KMS-11 (cell line): ENCODE measurements at regions not wholly inside any gene's neighbourhood (a gene's known extent, or its start where the extent isn't known, plus 50 kb on each side); places are given as distances from the start of the nearest gene placed in this dataset.

Experiments
- H2AFZ ChIP-seq: fragments of 200-600 bp; sonication (generic); 2 replicates; pipeline ENCODE4 v1.6.1; 2016; ENCODE audit warnings: antibody characterized with exemption, mixed run types, low read depth
- H3K27ac ChIP-seq: fragments of 200-600 bp; sonication (generic); 2 replicates; pipeline ENCODE4 v1.6.1; 2016; ENCODE audit warnings: mild to moderate bottlenecking, mixed run types
- H3K27me3 ChIP-seq: fragments of 200-600 bp; sonication (generic); 2 replicates; pipeline ENCODE4 v1.6.1; 2017; ENCODE audit warnings: mild to moderate bottlenecking, low read depth, mixed run types, moderate library complexity; ENCODE audit not compliant: insufficient read depth
- H3K36me3 ChIP-seq: fragments of 200-600 bp; sonication (generic); 2 replicates; pipeline ENCODE4 v1.6.1; 2017; ENCODE audit warnings: mild to moderate bottlenecking, mixed run types; ENCODE audit not compliant: insufficient read depth
- H3K4me1 ChIP-seq: fragments of 200-600 bp; sonication (generic); 2 replicates; pipeline ENCODE4 v1.6.1; 2016; ENCODE audit warnings: mild to moderate bottlenecking, low read depth, mixed run types; ENCODE audit not compliant: poor library complexity, severe bottlenecking
- H3K4me2 ChIP-seq: fragments of 200-600 bp; sonication (generic); 2 replicates; pipeline ENCODE4 v1.7.0; 2016; ENCODE audit warnings: mild to moderate bottlenecking, mixed run types
- H3K4me3 ChIP-seq: fragments of 200-600 bp; sonication (generic); IDR thresholded peaks from 2 replicates; pipeline ENCODE4 v1.6.1; 2017; ENCODE audit warnings: low read depth, low read length, mixed read lengths; ENCODE audit not compliant: insufficient read depth
- H3K79me2 ChIP-seq: fragments of 200-600 bp; sonication (generic); 2 replicates; pipeline ENCODE4 v1.6.1; 2016; ENCODE audit warnings: low read depth, mixed run types; ENCODE audit not compliant: insufficient read depth
- H3K9ac ChIP-seq: fragments of 200-600 bp; sonication (generic); 2 replicates; pipeline ENCODE4 v1.6.1; 2016; ENCODE audit warnings: mild to moderate bottlenecking, mixed run types
- H4K20me1 ChIP-seq: fragments of 200-600 bp; sonication (generic); 2 replicates; pipeline ENCODE4 v1.6.1; 2016; ENCODE audit warnings: mild to moderate bottlenecking, mixed run types; ENCODE audit not compliant: insufficient read depth
- CTCF ChIP-seq: fragments of 200-600 bp; sonication (generic); conservative IDR thresholded peaks from 2 replicates; pipeline ENCODE4 v1.6.1; 2017; ENCODE audit warnings: low read depth, mild to moderate bottlenecking, antibody characterized with exemption, low read length, moderate library complexity, mixed read lengths

DNA sequence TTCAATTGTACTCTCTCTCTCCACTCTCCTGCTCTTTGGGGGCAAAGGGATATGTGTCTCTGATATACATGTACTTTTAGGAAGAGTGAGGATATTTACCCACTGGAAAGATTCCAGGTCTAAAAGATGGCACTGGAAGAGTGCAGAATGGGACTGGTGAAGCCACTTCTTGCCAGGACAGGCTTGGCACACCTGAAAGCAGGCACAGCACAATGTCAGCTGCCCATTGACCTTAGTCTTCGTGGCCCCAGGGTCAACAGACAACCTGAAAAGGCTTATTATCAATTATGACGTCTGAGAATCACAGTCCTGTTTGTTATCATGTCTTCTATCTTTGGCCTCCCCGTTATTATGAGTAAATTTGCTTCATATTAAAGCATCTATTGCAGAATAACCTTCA, 86.7 kb upstream of the PAK3 start:
- H3K36me3 ChIP-seq: no peaks in the 10 kb centered on the region
- no peaks in the 10 kb centered on the region for H3K27me3 ChIP-seq
- no peak overlapping the region for H2AFZ ChIP-seq
- no peak overlapping the region for H3K27ac ChIP-seq
- no peaks in the 10 kb centered on the region for H4K20me1 ChIP-seq
- no peaks in the 10 kb centered on the region for H3K79me2 ChIP-seq
- TF ChIP-seq CTCF: no peak
- no peak overlapping the region for H3K4me3 ChIP-seq
- no peak overlapping the region for H3K9ac ChIP-seq
- H3K4me1 ChIP-seq: no peaks in the 10 kb centered on the region
- H3K4me2 ChIP-seq: no peak overlapping the region

GRCh38 chrX:111008126-111008525, 87.9 kb upstream of the PAK3 start:
- Histone ChIP-seq H4K20me1 (no peaks in the 10 kb centered on the region), H3K79me2 (no peaks in the 10 kb centered on the region), H3K27ac (no peak overlapping the region), H3K4me3 (no peak overlapping the region), H3K27me3 (no peaks in the 10 kb centered on the region), H3K36me3 (no peaks in the 10 kb centered on the region), H2AFZ (no peak overlapping the region), H3K9ac (no peak overlapping the region), H3K4me2 (no peak overlapping the region), H3K4me1 (no peaks in the 10 kb centered on the region)
- TF ChIP-seq CTCF: no peak

DNA sequence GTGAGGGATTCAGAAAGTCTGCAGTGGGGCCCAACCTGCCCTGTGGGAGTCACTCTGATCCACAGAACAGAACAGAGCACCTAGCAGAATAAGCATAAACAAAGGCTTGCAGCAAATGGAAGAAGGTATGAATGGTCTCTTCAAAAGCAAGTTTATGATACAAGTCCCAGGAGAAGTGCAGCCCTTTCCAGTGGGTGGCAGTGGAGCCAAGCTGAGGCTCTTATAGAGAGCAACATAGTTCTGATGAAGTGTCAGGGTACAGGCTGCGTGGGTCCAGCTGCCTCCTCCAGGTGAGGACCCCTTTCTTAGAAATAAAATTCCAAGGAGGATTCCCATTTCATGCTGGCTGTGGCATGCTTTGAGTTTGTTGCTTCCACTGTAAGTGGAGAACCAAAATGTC, 88.8 kb upstream of the PAK3 start:
- Histone ChIP-seq H3K4me3 (no peak overlapping the region), H3K27me3 (no peaks in the 10 kb centered on the region), H3K9ac (no peak overlapping the region), H3K36me3 (no peaks in the 10 kb centered on the region), H2AFZ (no peak overlapping the region), H3K4me1 (no peaks in the 10 kb centered on the region), H4K20me1 (no peaks in the 10 kb centered on the region), H3K79me2 (no peaks in the 10 kb centered on the region), H3K27ac (no peak overlapping the region), H3K4me2 (no peak overlapping the region)
- no peak for TF ChIP-seq CTCF

GRCh38 chrX:111006116-111006515, 89.9 kb upstream of the PAK3 start:
- no peak overlapping the region for H3K9ac ChIP-seq
- H3K79me2 ChIP-seq: no peaks in the 10 kb centered on the region
- H3K27ac ChIP-seq: no peak overlapping the region
- H4K20me1 ChIP-seq: no peaks in the 10 kb centered on the region
- no peaks in the 10 kb centered on the region for H3K36me3 ChIP-seq
- H3K27me3 ChIP-seq: no peaks in the 10 kb centered on the region
- H3K4me2 ChIP-seq: no peak overlapping the region
- H2AFZ ChIP-seq: no peak overlapping the region
- no peaks in the 10 kb centered on the region for H3K4me1 ChIP-seq
- no peak overlapping the region for H3K4me3 ChIP-seq
- TF ChIP-seq CTCF: no peak

- Histone ChIP-seq H3K79me2 (no peaks in the 10 kb centered on the region), H3K4me3 (no peak overlapping the region), H3K27ac (no peak overlapping the region), H3K4me2 (no peak overlapping the region), H2AFZ (no peak overlapping the region), H3K4me1 (no peaks in the 10 kb centered on the region), H4K20me1 (no peaks in the 10 kb centered on the region), H3K36me3 (no peaks in the 10 kb centered on the region), H3K9ac (no peak overlapping the region), H3K27me3 (no peaks in the 10 kb centered on the region)
- no peak for TF ChIP-seq CTCF
These were observed 90.8 kb upstream of the PAK3 start for GRCh38 chrX:111005166-111005565.
